ENCODE measurements at regions not wholly inside any gene's neighbourhood (a gene's known extent, or its start where the extent isn't known, plus 50 kb on each side); places are given as distances from the start of the nearest gene placed in this dataset.

DNA sequence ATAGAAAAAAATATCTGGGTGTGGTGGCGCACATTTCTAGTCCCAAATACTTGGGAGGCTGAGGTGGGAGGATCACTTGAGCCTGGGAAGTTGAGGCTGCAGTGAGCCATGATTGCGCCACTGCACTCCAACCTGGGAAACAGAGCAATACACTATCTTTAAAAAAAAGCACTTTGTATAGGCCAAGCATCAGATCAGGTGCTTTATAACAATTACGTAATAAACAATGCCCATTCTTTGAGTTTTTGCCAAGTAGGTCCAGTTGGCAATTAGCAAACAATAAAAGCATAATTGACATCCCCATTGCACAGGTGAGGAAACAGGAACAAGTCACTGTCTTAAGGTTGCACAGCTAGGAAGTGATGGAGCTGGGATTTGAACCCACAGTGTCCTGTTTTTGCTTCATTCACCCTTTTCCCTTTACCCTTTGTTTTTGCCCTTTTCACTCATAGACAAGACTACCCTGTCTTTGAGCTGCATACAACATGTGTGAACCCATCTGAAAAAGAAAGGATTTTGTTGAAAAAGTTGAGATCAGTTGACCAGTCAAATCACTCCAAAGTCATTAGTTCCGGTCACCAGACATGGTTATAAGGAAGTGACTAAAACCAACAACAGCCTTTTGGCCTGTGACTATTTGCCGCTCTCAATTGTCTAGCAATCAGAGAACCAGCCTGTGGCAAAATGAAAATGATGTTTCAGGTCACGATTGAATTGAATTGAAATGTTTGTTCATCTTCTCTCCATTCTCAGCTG, 303.6 kb downstream of the TFAP2C start:
- DNase-seq, result no peak

DNA sequence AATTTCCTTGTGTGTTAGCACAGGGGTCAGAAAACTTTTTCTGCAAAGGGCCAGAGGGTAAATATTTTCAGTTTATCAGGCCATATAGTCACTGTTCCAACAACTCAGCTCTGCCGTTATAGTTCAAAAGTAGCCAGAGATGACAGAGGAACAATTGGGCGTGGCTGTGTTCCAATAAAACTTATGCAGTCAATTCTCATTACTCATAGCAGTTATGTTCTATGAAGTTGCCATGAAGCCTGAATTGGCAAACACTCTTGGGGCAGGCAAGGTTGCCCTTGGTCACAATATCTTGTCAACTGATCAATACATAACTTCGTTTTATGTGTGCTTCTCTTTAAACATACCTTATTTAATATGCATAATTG, 304.2 kb downstream of the TFAP2C start:
- no peak for DNase-seq

DNA sequence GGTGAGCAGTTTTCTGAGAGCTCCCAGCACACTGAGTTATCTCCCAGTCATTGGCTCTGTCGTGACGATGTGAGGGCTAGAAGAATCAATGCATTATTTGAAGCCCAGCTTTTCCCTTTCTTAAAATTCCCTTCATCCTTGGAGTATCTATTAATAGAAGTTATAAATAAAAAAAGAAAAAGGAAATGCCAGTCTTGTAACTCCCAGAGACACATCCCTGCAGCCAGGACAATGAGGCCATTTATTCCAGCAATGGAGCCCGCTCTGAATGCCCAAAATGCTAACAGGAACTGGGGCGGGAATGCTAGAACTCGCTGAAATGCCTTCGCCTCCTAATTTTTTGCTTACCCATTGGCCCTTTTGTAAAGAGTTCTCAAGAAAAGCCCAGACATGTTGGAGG, 305.8 kb downstream of the TFAP2C start:
- no peak for DNase-seq

DNA sequence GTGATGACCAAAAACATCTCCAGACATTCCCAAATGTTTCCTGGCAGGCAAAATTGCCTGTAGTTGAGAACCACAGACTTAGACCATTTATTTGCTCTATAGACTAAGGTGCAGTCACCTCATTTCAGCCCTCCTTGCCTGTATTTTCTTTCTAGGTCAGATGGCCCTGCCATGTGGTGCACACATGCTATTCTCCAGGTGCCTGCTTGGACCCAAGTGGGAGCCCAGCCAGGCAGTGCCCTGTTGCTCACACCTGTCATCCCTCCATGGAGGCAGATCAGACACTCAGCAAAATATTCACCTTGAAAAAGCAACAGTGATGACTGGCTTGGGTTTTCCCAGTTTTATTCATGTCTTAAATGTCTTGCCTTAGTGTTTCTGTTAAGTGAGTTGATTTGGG, 311.4 kb downstream of the TFAP2C start:
- DNase-seq, result no peak

DNA sequence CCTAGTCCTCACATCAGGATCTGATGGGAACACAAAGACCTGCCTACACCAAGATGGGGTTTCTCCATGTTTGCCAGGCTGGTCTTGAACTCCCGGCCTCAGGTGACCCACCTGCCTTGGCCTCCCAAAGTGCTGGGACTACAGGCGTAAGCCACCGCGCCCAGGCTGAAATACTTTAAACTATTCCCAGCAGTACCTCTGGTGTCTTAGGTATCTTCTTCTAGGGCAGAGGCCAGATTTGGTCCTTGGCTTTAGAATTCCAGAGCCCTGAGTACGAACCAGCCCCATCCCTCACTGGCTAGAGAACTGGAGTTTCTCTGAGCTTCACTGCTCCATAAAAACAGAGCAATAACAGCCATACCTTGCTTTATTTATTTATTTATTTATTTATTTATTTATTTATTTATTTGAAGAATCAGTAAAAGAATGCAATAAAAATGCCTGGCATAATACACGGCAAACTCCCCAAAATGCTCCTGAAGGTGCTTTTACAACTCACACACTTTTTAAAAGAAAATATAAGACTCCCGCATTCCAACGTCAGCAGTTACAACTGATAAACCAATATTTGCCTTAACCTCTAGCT, 312.1 kb downstream of the TFAP2C start:
- DNase-seq, result no peak

DNA sequence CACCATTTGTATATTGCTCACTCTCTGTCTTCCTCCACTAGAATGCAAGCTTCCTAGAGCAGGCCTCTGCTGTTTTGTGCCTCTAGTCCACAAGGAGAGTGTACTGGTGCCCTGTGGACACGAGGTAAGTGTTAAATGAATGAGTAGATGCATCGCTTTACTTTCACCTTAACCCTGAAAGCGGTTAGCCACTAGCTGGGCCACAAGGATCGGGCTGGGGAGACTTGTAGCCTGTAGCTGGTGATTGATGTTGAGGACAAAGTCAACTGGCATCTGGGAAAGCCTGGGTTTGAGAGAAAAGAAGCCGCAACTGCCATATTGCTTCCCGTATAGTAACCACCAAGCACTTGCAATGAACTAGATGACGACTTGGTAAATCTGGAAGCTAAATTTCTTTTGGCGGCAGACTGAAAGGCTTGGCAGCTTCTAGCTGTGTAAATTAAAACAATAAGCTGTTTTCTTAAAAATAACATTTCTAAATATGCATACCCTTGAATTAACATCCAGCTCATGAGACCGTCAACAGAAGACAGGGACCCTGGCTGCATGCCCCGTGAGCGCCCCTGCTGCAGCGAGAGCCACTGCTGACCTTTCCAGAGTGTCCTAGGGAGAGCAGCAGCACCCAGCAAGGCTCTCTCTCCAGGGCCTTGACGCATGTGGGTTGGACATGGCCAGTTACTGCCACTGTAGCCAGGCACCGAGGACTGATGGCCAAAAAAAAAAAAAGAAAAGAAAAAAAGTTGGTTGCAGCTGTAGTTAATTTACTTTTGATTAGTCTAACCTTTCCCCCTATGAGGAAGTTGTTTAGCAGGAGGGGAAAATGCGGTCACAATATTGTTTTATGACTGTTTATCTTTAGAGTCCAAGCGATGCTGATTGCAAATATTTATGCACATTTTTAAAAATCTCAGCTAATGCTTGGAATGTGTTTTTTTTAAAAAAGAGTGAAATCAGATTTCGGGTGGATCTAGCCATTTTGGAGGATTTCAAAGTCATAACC, 315.1 kb downstream of the TFAP2C start:
- DNase-seq, result no peak

DNA sequence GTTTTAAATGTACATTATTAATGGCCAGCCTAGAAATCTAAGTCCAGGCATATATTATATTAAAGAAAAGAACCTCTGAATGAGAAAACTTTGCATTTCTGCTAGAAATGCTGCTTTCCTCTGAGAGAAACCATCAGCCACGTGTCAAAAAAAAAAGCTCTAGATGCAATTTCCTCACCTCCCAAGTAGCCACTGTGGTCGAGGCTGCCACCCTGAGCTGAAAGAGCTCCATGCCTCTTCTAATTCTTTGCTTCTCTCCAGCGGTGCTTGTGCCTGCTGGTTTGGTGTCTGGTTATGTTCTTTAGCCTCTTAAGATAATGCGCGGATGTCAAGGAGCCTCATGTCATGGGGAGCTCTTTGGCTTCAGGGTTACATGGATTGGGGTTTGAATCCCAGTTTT, 316.0 kb downstream of the TFAP2C start:
- no peak for DNase-seq

DNA sequence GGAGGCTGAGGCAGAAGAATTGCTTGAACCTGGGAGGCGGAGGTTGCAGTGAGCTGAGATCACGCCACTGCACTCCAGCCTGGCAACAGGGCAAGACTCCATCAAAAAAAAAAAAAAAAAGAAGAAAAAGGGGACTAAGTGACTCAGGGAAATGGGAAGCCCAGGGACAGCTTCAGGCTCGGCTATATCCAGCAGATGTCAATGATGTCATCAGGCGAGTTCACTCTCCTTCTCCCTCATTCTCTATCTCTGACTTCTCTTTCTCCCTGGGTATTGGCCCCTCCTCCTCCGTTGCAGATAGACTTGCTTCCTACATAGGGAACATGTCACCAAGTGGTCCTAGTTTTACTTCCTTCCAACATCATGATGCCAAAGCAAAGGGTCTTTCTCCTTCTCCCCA, 316.8 kb downstream of the TFAP2C start:
- DNase-seq, result no peak

DNA sequence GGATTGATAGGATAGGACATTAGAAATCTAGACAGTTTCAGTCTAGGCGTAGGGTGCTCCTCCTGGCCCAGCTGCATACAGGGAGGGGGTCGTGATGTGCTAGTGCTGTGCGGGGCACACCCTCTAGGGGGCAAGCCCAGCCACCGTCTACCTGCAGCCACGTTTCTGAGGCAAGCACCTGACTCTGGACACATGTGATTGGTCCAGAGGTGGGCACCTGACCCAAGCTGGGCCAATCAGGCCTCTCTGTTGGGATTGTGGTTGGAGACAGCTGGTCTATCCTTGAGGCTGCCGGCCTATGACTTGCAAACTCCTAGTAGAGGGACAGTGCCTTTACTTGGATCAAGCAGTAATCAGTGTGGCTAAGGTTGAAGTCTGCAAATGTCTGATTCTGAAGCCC, 317.1 kb downstream of the BMP7 start:
- DNase-seq, result no peak

DNA sequence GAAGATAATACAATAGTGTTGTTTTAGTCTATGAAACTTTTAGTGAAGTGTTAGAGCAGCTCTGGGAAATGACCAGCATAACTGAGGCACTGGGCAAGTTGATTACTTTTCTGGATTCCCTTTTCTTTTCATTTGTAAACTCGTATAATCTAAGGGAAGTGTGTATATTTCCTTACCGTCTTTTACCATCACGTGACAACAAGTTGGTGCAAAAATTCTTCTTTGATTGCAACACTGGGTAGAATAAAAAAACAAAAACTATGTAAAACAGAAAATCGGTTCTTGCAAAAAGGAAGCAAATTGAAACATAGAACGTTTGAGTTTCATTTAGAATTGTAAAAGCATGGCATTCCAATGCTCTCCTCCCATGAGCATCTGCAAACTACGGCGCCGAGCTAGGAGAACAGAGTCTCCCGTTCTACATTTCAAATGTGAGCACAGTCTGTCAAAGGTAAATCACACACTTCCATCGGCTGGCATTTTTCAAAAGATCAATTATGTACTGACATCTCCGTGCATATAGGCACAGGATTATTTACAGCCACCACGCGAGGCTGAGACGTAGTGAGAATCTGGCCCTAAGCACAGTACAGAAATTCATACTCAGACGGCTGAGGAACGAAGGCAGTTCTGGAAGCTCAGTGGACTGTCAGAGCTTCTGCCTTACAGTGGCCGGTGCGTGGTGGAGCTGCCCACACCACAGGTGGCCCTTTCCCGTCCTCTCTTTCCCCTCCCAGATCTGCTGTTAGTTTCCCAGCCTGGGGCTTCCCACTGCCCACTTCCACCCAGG, 314.0 kb downstream of the BMP7 start:
- DNase-seq, result no peak

DNA sequence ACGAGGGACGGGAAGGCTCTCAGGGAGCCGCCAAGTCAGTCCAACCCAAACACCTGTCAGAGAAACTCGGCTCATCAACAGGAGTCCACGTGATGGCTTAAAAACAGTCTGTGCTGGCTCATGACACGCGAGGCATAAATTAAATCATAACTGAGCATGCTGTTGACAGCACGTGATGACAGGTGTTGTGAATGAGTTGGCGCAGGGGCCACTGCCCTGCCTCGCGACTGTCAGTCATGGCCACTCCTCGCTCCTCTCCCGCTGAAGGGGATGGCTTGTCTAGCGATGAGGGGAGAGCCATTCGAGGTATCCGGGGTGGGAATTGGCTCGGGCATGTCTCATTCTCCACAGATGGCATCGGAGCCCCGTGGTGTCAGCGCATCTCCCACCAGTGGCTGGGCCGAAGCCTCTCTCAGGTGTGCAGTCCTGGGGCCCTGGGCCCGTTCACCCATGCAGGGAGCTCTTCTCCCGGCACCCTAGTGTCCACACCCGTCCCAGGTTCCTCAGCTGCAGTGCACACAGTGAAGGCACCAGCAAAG, 313.3 kb downstream of the BMP7 start:
- no peak for DNase-seq

DNA sequence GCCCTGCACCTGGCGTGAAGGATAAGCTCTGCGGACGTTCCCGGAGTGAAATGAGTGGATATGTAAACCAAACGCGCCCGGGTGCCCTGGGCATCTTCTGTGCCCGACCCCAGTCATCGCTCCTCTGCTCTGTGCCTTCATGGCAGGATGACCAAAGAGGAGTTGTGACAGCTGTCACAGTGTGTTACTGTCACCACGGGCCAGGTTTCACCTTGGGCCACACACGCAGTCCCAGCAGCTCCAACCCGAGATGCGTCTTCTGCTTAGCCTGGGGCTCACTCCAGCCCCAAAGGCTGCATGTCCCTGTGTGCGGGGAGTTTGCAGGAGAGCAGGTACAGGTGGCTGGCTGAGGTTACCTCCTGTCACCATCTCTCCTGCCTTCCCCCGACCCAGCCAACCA, 311.6 kb downstream of the BMP7 start:
- DNase-seq, result no peak

DNA sequence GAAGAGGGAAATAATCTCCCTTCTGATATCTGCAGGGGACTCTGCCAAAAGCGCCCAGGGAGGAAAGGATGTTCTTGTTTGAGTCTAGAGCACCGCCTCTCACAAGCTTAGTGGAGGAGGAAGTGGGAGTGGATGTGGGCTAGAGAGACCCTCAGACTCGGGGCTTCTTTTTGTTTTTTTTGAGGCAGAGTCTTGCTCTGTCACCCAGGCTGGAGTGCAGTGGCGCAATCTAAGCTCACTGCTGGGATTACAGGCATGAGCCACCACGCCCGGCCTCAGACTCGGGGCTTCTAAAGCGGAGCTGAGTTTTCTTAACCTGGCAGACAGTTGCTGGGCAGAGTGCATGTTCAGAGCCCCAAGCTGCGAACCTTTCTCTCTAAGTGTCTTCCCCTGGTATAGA, 310.8 kb downstream of the BMP7 start:
- no peak for DNase-seq

DNA sequence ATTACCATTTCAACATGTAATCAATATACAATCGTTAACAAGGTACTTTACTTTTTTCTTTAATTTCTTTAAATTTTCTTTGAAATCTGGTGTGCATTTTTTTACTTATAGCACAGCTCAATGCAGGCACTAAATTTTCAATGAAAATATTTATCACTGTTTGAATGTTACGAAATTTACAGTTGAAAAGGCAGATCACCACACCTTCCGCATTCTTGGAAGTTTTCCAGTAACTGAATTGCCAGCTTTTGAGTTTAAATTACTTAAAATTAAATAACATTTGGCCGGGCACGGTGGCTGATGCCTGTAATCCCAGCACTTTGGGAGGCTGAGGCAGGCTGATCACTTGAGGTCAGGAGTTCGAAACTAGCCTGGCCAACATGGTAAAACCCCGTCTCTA, 309.9 kb downstream of the BMP7 start:
- DNase-seq, result no peak

DNA sequence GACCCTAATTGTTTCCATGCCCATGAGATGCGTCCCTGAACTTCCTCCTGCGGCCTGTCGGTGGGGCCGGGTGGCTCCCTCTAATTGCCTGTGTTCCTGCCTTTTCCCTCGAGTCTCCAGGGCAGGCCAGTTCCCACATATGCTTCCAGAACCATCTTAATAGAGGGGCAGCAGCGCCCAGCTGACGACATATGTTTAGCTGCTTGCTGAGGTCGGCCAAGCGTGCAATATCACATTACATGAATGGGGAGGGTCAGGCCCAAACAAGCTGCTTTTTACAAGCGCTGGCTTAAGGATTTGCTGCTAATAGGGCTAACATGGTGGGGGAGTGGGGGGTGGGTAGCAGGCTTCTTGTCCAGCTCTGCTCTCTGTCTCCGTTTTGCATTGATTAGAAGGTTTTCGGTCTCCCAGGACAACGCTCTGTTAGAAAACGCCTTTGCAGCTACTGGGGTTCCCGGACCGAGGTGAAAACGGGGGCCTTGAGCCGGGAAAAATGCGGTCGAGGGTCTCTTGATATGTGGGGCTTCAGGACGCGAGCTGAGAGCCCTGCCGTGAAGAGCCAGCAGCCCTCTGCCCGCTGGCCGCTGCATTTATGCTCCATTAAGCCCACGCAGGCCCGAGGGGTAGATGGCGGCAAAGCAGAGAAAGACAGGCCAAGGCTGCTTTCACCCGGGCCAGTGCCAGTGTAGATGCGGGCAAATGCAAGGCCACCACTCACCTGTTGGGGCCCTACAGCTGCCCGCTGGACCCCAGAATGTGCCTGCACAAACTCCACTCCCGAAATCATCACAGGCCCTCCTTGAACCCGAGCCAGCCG, 308.5 kb downstream of the BMP7 start:
- DNase-seq, result peak; percentile 43

DNA sequence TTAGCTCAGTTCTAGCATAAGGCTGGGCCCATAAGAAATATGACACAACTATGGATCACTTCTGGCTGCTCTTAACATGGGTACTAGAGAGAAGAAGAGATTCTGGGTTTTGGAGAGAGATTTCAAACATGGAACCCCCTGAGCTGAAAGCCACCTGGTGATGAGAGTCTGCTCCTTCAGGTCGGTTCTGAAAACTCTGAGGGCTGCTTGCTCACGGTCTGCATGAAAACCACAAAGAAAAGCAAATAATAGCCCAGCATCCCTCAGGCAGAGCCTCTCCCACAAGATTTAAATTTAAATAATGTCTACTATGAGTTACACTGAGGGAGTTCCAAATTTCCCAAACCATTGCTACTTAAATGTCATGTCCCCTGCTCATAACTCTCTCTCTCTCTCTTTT, 301.5 kb downstream of the BMP7 start:
- no peak for DNase-seq

DNA sequence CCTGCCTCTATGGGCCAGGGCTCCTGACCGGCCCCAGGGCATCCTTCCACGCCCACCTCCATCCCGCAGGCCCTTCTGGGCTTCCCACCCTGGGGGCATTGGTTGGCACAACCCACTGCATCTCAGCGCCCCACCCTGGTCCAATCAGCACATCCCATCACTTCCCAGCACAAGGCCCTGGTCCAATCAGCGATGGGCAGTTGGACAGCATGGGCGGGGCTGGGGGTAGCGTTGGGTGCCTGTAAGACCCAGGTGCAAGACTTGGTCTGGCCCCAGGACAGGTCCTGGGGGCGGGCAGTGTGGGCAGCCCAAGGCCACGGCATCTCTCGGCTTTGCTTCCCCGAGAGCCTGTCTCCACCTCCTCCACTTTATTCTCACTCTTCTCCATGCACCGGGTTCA, 298.5 kb downstream of the BMP7 start:
- no peak for DNase-seq

DNA sequence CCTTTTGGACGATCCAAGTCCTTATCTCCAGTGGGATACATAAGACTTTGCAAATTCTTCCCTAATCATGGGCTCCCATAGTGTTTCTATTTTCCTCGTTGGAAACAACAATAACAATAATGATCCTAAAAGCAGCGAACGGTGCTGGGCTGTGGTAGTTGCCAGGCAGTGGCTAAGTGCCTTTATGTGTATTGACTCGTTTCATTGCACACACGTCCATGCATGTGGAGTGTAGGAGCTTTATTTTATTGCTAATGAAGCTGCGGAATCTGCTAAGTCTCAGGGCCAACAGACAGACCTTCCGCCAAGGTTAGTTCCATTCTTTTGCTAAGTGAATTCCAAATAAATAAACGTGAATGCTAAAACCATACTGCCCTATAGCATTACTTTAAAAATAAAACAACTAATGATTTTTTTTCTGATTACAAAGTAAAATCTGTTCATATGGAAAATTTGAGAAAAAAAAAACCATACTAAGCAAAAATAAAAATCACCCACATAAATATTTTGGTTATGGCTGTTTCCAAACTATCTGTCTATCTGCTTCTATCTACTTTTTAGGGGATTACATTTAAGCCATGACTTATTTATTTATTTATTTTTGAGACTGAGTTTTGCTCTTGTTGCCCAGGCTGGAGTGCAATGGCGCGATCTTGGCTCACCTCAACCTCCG, 297.9 kb downstream of the BMP7 start:
- no peak for DNase-seq

DNA sequence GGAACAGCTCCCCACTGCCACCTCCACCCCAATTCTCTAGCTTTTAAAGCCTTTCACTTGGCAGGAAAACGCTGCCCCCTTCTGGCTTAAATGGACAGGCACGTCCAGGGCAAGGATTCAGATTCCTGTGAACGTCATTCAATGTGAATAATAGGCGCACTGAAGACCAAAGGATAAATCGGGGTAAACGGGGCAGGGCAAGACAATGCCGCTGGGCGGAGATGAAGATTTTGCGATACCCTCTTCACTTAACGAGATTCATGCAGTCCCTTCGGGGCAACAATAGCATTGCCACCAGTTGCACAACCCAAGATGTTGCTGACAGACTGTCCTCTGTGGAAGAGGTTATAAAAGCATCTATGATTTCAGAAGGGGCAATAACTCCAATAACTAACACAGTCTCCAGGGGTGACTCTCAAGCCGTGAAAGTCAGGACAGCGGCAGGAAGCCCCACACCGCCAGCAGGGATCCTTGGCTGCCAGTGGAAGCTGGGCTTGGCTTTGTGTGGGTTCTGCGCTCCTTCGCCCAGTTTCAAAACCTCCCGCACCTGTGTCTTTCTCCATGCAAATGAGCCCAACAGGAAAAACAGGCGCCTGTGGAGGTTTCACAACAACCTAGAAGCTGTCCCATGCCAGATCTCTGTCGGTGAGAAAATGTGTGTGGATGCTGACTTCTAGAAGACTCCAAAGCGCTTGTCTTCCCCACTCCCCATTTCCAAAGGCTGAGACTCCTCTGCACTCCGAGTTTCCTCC, 291.8 kb downstream of the BMP7 start:
- DNase-seq, result no peak

DNA sequence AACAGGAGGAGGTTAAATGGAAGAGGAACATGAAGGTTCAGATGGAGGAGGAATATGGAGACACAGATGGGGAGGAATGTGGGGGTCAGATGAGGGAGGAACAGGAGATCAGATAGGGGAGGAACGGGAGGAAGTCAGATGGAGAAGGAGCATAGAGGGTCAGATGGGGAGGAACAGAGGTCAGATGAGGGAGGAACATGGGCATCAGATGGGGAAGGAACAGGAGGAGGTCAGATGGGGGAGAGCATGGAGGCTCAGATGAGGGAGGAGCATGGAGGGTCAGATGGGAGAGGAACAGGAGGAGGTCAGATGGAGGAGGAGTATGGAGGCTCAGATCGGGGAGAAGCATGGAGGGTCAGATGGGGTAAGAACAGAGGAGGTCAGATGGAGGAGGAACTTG, 290.6 kb downstream of the BMP7 start:
- no peak for DNase-seq

DNA sequence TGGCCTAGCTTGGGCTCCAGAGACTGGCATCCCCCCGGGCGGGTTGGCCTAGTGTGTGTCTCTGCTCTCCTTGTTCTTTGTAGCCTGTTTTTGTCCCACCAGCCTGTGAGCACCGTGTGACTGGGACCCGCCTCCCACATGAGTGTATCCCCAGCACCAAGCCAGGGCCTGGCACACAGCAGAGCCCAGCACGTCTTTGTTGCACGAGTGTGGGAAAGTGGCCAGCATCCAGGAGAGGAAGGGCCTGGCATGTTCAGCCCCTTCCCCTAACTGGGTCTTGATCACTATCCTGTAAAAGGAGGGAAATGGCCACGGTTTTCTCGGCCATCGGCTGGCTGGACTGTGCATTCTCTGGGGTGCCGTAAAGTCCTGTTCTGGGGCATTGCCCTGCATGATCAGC, 290.1 kb downstream of the BMP7 start:
- no peak for DNase-seq
